ENCODE measurements at regions not wholly inside any gene's neighbourhood (a gene's known extent, or its start where the extent isn't known, plus 50 kb on each side); places are given as distances from the start of the nearest gene placed in this dataset.
"Not testable (repeated sequence)": the region's sequence is repeated elsewhere in the genome, so short reads cannot be mapped to it uniquely, and the experiment has no call there.

DNA sequence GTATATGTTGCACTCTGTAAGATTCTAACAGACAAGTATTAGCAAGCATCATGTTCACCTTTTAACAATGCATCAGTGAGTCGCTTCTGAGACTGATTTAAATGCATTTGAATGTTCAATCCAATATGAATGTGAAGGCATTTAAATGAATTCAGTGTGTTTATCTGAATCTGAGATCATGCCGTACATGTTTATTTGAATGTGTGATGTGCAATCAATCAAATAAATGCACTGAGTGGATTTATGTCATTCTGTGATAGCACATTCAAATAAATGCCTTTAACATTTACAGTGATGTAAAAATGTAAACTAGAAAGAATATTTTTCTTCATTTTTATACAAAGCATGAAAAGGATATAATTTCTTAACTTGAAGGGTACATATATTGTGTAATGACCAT lies 1063.5 kb upstream of the NUDT12 start:
- no peak for DNase-seq

DNA sequence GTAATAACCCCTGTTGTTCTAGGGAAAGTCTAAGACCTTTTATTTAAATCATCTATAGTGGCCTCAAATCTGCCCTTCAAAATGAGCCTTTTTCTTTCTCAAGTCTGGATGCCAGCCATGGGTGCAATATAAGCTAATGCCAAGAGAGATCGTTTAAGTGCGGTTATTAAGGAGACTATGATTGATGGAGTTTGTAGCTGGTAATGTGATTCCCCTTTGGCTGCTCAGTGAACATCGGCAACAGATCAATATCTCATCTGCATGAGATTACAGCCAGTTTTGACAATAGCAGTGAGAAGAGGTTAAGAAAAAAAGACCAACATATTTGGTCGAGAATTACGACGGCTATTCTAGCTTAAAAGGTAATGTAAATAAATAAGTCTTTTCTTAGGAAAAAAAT lies 1049.4 kb upstream of the NUDT12 start:
- DNase-seq, result no peak

DNA sequence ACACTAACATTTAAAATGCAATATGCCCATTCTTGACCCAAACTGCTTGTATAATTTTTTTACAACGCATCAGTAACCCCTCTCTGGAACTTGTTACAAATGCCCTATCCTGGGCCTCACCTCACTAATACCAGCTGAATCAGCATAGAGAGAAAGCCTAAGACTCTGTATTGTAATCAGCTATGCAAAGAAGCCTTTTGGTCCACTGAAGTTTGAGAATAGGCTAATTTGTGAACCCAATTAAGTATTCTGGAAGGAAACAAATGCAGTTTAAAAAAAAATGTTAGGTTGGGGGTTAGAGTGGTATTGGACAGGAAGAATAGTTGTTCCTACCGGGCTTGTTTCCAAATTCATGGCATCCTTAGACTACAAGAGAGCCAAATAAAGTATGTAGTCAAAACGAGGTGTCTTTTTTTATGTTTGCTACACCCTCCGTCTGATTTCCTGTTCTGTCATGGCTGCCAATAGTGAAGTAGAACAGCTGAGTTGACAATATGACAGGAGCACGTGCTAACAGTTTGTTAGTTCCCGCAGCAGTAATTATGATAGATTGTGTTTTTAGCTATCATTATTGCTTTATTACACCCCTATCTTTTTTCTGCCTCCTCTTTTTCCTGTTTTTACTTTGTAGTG lies 1048.7 kb upstream of the NUDT12 start:
- DNase-seq, result no peak

DNA sequence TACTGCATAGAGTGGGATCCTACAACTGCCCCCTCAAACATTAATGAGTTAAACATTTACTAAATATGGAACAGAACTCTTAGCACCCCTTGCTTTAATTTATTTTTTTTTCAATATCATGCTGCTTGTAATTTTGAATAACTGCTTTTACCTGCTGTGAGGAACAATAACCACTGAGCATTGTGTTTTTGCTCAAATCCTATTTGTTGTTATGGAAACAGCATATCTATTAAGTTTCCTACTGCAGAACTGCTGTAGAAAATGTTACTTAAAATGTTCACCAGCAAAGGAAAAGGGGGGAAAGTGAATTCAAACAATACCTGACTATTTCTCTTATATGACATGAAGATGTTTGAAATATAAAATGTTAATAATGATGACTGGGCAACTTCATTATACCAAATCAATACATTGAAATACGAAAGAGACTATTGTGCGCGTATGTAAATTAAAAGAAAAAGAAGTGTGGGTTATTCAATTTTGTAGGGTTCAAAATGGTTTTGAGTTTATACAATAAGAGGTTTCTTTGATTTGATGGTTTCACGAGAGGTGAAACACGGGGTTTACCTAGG lies 1043.8 kb upstream of the NUDT12 start:
- DNase-seq, result no peak

DNA sequence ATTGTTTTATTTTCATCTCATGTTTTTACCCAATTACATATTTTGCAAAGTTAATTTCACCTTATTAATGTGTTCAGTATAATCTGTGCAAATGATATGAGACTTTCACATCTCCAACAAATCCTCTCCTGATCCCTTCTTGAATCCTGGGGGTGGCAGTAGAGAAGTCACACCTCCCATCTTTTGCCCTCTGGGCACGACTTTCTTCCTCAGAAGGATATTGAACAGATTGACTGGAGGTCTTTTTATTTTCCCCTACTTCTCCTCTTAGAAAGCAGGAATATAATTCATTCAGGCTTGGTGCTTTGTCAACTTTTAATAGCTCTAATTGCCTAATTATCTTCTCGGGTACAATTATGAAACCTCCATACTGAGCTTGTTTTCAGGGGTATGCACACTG lies 1037.1 kb upstream of the NUDT12 start:
- DNase-seq, result no peak

DNA sequence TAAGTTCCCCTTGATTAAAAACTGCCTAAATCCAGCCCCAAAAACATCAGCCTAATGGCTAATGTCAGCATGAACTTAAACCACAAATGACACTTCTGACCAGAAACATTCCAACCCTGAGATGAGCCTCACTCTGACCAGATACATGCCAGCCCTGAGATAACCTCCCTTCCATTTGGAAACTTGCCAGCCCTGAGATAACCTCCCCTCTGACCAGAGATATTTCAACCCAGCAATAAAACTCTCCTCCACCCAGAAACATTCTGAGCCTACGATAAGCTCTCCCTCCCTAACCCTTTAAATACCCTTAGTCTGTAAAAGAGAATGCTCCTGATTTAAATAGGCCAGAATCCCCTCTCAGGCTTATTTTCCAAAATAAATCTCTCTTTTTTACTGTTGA lies 1035.7 kb upstream of the NUDT12 start:
- DNase-seq, result no peak

DNA sequence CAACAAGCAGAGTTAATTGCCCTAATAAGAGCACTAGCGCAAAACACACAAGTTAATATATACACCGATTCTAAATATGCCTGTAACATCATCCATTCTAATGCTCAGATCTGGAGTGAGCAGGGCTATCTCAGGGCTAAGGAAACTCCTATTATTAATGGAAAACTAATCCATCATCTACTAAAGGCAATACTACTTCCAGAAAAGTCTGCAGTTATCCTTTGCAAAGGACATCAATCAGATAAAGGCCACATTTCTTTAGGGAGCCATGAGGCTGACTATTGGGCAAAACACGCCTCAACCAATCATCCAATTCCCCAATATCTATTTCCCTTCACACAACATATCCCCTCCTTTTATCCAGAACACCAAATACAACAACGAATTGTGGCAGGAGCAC lies 1032.3 kb upstream of the NUDT12 start:
- DNase-seq, result no peak

DNA sequence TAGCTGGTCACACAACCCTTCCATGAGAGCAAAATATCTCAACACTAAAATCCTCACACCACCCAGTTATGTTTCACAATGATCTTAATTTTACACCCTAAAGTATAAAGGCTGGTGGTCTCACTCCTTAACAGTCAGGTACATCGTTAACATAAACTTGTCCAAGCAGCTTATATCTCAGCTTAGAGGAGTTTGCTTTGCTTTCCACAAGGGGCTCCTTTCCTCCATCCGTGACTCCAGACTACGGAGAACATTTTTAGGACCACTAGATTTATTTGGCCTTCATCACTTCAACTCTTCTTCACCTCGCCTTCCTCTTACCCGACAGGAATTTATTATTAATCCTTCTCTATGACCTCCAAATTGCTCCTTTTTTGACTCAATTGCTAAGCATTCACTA lies 1014.1 kb upstream of the NUDT12 start:
- no peak for DNase-seq

DNA sequence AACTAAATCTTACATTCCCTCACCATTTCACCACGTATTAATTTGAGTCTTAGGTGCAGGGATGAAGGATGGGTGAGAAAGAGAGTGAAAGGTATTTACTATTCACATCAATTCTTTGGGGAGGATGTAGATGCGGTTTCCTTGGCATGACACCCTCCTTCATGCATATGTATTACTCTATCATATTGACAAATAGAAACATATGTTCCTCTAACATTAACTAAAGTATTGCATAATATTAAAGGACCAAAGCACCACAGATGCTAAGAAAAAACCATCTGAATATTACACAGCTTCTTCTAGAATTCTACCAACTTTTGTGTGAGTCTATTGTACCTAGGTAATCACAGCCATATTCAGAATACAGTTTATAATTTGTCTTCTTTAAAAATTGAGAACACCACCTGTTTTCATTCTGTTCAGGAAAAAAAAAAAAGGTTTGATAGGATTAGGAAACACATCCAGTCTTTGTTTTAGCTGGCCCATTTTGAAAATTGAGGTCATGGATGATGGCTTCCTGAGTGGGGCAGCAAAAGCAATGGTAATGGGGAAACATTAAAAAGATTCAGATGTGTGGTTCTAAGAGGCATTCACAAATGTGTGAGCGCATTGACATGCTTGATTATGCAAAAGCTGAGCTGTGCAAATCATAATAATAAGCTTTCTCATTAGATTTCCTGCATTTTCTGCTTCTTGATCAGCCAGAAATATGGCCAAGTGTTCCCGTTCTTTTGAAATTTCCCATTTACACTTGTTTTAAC lies 1011.5 kb upstream of the NUDT12 start:
- no peak for DNase-seq

DNA sequence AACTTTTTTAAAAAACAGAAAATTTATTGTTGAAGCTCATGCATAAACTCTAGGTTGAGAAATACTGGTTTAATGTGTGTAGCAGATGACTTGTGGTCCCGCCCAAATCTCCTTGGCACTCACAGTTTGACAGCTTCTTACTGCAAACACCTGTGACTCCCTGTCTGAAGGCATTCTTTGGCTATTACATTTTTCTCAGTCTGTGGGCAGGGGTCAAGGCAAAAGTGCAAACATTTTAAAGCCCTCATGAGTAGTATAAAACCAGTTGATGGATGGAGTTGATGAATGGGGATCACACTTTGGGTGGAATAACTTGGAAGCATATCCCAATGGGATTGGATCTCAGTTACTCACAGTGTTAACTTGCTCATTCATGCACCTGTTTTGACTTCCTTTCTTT lies 1007.0 kb upstream of the NUDT12 start:
- DNase-seq, result no peak

DNA sequence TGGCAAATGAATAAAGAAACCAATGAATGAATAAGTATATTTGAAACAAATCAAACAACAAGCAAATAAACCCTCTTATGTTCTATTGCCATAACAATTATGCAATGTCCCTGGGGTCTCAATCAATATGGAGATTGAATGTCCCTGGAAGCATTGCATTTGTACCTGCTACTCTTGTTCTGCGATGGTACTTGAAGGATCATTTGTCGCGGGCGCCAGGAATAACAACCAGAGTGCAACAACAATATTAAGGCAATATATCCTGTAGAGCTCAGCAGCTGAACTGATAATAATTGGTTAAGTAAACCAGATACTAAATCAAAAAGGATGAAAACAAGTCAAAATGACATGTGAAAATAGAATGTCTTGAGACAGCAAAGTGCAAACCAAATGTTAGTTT lies 1001.9 kb upstream of the NUDT12 start:
- no peak for DNase-seq

DNA sequence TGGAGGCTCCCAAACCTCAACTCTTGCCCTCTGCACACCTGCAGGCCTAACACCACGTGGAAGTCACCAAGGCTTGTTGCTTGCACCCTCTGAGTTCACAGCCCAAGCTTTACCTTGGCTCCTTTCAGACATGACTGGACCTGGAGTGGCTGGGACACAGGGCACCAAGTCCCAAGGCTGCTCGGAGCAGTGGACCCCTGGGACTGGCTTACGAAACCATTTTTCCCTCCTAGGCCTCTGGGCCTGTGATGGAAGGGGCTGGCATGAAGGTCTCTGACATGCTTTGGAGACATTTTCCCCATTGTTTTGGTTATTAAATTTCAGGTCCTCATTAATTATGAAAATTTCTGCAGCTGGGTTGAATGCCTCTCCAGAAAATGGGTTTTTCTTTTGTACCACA lies 994.4 kb upstream of the NUDT12 start:
- DNase-seq, result no peak

DNA sequence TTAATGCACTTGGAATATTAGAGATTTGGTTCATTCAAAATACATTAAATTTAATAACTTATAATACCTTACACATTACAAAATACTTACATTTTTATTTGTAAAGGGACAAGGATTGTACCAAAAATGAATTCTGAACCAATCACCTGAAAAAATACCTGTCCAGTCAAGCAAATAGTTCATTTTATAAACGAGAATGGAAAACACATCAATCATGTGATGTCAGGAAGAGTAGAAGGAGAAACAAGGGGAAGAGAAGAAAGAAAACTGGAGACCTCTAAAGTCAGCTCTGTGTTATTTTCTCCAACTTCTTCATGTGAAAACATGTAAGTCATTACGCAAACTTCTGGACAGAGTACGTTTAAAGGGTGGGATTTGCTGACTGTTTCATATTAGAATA lies 989.0 kb upstream of the NUDT12 start:
- no peak for DNase-seq

DNA sequence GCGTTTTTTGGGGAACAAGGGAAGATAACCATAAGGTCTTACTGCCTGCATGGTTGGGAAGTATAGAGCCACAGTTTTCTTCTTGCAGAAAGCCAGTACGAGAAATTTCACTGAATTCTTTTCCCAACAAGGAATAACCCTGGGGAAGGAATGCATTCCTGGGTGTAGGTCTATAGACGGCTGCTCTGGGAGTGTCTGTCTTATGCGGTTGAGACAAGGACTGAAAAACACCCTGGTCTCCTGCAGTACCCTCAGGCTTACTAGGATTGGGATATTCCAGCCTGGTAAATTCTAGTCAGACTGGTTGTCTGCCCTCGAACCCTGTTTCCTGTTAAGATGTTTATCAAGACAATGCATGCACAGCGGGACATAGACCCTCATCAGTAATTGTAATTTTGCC lies 984.3 kb upstream of the NUDT12 start:
- DNase-seq, result not testable (repeated sequence)

DNA sequence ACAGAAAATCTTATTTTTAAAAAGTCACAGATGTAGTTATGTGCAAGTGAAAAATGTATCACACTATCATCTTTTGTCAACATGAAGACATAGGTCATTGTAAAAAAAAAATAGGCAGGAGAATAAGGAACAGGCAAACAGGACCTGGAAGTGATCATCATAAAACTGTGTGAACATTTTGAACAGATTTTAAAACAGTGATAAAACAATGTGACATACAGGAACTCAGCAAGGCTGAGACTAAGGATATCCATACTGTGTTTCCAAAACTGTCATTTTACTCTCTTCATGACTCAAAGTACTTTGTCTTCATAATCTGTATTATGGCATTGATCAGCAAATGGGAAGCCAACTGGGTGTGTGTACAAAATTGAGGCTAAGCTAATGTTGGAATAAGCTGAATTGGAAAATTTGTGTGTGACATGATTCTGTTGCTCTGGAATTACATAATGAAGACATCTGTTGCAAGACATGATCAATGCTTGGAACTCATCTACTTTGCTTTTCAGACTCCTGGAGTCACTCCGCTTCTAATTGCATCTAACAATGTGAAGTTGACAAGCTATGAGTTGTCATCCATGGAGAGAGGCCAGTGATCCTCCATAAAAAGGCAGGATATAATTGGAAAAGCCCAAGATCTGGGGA lies 978.7 kb upstream of the NUDT12 start:
- no peak for DNase-seq

DNA sequence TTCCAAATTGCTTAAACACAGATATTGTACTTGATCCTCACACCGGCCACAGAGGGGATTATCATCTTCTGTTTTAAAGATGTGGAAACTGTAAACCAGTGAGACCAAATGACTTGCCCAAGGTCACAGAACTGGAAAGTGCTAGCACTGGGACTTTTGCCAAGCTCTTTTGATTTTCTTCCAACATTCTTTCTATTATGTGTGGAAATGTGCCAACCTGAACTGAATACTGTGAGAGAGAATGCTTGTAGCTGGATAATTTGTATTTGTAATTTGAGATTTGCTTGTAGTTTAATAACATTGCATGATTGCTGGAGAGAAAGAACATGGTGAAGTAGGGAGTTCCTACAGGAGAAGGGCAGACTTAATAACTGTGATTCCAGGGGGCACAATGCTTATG lies 977.9 kb upstream of the NUDT12 start:
- DNase-seq, result no peak

DNA sequence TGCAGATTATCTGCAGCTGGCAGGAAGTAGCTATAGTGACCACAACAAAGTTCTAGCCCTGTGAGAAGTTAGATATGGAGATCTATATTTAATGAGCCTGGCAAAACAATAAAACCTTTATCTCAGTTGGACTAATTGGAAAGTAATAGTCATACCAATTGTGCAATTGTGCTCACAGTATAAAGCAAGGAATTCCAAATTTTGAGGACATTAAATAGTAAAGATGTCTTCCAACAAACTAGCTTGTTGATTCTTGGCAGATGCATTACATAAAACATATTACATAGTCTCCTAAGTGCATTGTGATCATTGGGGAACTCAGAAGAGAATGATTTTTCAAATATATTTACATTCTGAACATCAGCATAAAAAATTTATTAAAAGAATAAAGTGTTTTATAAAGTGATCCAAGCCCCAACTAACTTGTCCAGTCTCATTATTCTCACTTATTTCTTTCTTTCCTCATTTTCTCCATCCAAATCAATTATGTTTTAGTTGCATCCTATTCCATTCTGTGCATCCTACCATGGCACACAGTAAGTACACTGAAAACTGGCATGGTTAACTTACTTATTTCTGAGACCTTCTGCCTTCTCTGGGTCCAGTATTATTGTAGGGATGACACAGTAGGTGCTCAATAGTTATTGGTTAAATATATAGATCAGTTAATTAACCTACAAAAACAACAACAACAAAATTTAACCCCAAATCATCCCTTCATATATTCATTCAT lies 977.2 kb upstream of the NUDT12 start:
- DNase-seq, result no peak

DNA sequence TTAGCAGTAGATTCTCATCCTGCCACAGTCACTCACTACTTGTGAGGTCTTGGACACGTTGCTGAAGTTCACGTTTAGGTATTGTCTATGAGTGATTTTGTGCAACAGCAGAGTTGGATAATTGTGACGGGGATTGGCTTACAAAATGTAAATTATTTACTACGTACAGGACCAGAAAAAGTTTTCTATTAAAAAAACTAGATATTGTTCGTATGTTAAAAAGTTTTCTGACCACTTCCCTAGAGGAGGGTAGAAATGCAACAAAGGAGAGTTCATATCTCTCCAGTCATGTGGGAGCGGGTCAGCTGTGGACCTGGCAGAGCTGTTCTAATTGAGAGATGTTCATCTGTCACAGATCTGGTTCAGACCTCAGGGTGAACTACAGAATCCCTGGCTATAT lies 976.1 kb upstream of the NUDT12 start:
- no peak for DNase-seq

DNA sequence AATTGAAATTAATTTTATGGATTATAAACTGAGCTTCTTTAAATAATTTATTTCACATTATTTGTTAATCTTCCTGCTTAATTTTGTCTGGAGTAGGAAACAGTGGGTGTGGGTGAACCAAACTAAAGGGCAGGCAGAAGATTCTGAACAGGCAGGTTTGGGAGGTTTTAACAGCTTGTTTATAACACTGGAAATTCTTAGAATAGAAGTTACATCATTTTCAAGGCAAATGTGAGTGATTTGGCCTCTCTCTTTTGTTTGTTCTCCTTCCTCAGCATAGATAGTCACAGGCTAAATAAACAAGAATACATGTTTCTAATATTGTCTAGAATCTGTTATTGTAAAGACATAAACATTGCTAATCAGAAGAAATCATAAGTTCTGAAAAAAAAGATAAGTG lies 970.9 kb upstream of the NUDT12 start:
- DNase-seq, result no peak

DNA sequence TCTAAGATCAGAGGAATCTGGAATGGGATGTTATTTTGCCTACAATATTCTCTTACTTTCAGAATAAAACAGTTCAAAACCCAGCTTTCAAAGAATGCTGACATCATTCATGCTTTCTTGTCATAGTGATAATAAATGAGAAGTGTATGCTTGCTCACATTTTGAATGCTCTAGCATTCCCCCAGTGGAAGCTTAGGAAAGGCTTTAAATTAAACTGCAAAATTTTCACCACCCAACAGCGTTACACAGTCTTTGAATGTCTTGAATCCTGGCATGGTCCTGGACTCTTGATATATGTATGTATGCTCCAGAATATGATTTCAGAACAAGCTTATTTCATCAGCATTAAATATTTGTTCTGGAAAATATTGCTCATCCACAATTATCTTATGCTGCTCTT lies 964.3 kb upstream of the NUDT12 start:
- DNase-seq, result no peak

DNA sequence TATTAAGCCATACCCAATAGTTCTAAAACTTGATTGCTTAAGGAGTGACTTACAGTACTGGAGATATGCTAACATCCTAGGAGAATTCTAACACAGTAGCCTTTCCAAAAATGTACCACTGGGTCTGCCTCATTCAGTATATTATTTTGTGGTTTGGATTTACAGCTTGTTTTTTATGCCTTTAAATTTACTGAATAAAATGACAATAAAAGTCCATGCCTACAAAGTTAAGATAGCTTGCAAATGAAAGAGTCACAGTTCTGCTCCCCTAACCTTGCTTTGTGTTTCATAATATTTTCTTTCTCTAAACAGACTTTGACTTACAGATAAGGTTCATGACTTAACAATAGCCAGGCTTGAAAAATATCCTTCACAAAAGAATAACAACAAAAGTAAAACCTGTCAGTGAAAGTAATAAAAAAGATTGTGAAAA lies 951.1 kb upstream of the NUDT12 start:
- no peak for DNase-seq

DNA sequence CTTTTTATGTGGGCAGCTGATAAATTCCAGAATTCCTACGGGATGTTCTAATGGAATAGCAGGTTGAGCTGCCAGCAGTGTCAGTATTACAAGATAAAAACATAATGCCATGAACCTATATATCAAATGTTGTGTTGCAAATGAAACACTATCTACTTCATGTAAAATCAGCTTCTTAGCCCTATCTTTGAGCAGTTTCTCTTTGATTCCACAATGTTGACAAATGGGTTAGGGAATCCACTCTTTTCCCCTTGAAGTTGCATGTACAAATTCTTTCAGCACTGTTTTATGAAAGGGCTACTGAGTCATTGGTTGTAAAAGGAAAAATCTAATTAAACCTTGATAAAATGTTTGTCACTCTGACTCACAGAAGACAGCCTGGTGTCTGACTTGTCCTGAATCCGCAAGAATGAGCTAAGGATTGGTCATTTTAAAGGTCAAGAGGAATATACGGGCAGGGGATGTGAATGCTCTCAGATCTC lies 950.6 kb upstream of the NUDT12 start:
- no peak for DNase-seq
